Transverse colon (tissue), 3 donors: ENCODE measurements at regions not wholly inside any gene's neighbourhood (a gene's known extent, or its start where the extent isn't known, plus 50 kb on each side); places are given as distances from the start of the nearest gene placed in this dataset.

Source experiments
- CTCF ChIP-seq, 5 experiments: fragments of 200-600 bp in 3 of 5; fragments of 450-650 bp in 2 of 5; sonication (generic) in 3 of 5; IDR thresholded peaks; 1 replicate in 2 of 5; 2 replicates in 3 of 5; pipeline ENCODE4 v1.5.1; 2016 to 2017; ENCODE audit warnings: antibody characterized with exemption in 5 of 5, inconsistent platforms in 3 of 5, mild to moderate bottlenecking in 2 of 5, moderate library complexity in 1 of 5
- POLR2A ChIP-seq: fragments of 450-650 bp; IDR thresholded peaks from one replicate; pipeline ENCODE4 v1.6.1; 2016; ENCODE audit warnings: antibody characterized with exemption, mild to moderate bottlenecking, moderate library complexity

- TF ChIP-seq POLR2A (no peak), CTCF (IDR thresholded peaks at IDR 0.05) (no peak)
Measured at GRCh38 chr5:136636001-136636400, 270.7 kb upstream of the TRPC7 start.
